Astrocyte (in vitro differentiated cells and primary cell): ENCODE measurements at regions not wholly inside any gene's neighbourhood (a gene's known extent, or its start where the extent isn't known, plus 50 kb on each side); places are given as distances from the start of the nearest gene placed in this dataset.

ENCODE experiments used
- DNase-seq: peaks from one replicate; pipeline ENCODE4 v3.0.0-alpha.2; 2010; ENCODE audit warnings: low read depth
- FAIRE-seq: peaks from 2 replicates; lab custom pipeline; 2011; peaks lifted over from hg19 to GRCh38; lab: Jason Lieb, UNC
- H2AFZ ChIP-seq: 2 replicates; pipeline ENCODE4 v1.6.0; 2012; ENCODE audit warnings: low read depth, low read length, inconsistent platforms
- H3K27ac ChIP-seq: 2 replicates; pipeline ENCODE4 v1.5.1; 2011; ENCODE audit warnings: low read depth, low read length, inconsistent platforms
- H3K27me3 ChIP-seq: 2 replicates; pipeline ENCODE4 v1.6.0; 2011; ENCODE audit warnings: low read length, inconsistent platforms; ENCODE audit not compliant: insufficient read depth
- H3K36me3 ChIP-seq: 2 replicates; pipeline ENCODE4 v1.5.1; 2011; ENCODE audit warnings: low read length, inconsistent platforms; ENCODE audit not compliant: insufficient read depth
- H3K4me1 ChIP-seq: 2 replicates; pipeline ENCODE4 v1.5.1; 2011; ENCODE audit warnings: low read length, inconsistent platforms; ENCODE audit not compliant: insufficient read depth
- H3K4me2 ChIP-seq: 2 replicates; pipeline ENCODE4 v1.6.0; 2012; ENCODE audit warnings: low read length, inconsistent platforms
- H3K4me3 ChIP-seq: 2 replicates; pipeline ENCODE4 v1.5.1; 2011; ENCODE audit warnings: low read depth, mild to moderate bottlenecking, low read length, inconsistent platforms; ENCODE audit not compliant: insufficient read depth
- H3K79me2 ChIP-seq: 2 replicates; pipeline ENCODE4 v1.6.0; 2012; ENCODE audit warnings: mild to moderate bottlenecking, low read length, inconsistent platforms; ENCODE audit not compliant: insufficient read depth
- H3K9ac ChIP-seq: 2 replicates; pipeline ENCODE4 v1.6.0; 2012; ENCODE audit warnings: mild to moderate bottlenecking, low read length, inconsistent platforms
- H3K9me3 ChIP-seq: 2 replicates; pipeline ENCODE4 v1.5.1; 2012; ENCODE audit warnings: low read depth, mild to moderate bottlenecking, low read length, inconsistent platforms; ENCODE audit not compliant: insufficient read depth
- H4K20me1 ChIP-seq: 2 replicates; pipeline ENCODE4 v1.6.0; 2012; ENCODE audit warnings: low read length, inconsistent platforms; ENCODE audit not compliant: insufficient read depth
- H3K27ac Mint-ChIP-seq: one replicate; pipeline ENCODE4 v1.8.0; 2021; ENCODE audit warnings: mild to moderate bottlenecking, mixed read lengths; ENCODE audit not compliant: unreplicated experiment
- H3K27me3 Mint-ChIP-seq: one replicate; pipeline ENCODE4 v1.8.0; 2021; ENCODE audit warnings: low read depth, mixed read lengths; ENCODE audit not compliant: unreplicated experiment
- H3K36me3 Mint-ChIP-seq: one replicate; pipeline ENCODE4 v1.8.0; 2021; ENCODE audit warnings: low read depth, mixed read lengths; ENCODE audit not compliant: unreplicated experiment
- H3K4me1 Mint-ChIP-seq: one replicate; pipeline ENCODE4 v1.8.0; 2021; ENCODE audit warnings: low read depth, mixed read lengths; ENCODE audit not compliant: unreplicated experiment
- H3K4me3 Mint-ChIP-seq: one replicate; pipeline ENCODE4 v1.8.0; 2021; ENCODE audit warnings: mild to moderate bottlenecking, moderate library complexity, mixed read lengths; ENCODE audit not compliant: unreplicated experiment
- H3K9me3 Mint-ChIP-seq: one replicate; pipeline ENCODE4 v1.8.0; 2021; ENCODE audit warnings: mild to moderate bottlenecking, mixed read lengths; ENCODE audit not compliant: unreplicated experiment
- EZH2 ChIP-seq: IDR thresholded peaks from 2 replicates; pipeline ENCODE4 v1.6.1; 2012; ENCODE audit warnings: mild to moderate bottlenecking, low read length, inconsistent platforms; ENCODE audit not compliant: insufficient read depth
- TF ChIP-seq, protein P1 (sequence below): IDR thresholded peaks from 2 replicates; pipeline ENCODE4 v1.5.1; 2011; ENCODE audit warnings: low read depth, mild to moderate bottlenecking, inconsistent platforms, low read length, moderate library complexity; ENCODE audit not compliant: insufficient read depth

DNA sequence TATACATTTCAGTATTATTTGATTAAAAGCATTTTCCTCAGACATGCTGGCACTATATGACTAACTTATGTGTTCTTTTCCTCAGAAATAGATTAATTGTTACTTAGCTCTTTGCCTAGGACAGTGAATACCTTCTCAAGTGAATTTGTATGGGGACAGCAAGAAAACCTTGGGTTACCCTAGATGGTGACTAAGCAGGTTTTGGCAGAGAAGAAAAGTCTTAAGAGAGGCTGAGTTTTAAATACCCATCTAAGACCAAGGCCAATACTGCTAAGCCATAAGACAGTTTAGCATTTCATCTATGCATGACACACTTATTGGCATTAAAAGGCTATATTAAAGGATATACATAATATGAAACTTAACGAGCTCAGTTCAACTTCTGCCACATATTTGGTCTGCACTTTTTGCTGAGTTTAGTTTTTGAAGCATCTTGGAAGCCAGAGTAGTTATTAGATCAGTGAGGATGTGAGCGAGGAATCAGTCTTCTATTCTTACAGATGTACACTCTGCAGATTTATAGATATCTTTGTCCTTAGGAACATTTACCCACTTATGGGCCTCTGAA lies 54.6 kb upstream of the FAM3C start:
- Histone ChIP-seq H2AFZ (no peak overlapping the region), H3K9ac (no peak overlapping the region), H3K9me3 (no peaks in the 10 kb centered on the region), H3K27ac (no peak overlapping the region), H3K4me2 (no peak overlapping the region), H3K79me2 (no peaks in the 10 kb centered on the region), H4K20me1 (no peaks in the 10 kb centered on the region), H3K4me1 (no peaks in the 10 kb centered on the region), H3K4me3 (no peak overlapping the region), H3K27me3 (no peaks in the 10 kb centered on the region), H3K36me3 (no peaks in the 10 kb centered on the region)
- H3K9me3 Mint-ChIP-seq: no peaks in the 10 kb centered on the region
- H3K27me3 Mint-ChIP-seq: no peaks in the 10 kb centered on the region
- H3K27ac Mint-ChIP-seq: no peak overlapping the region
- H3K4me3 Mint-ChIP-seq: no peak overlapping the region
- H3K4me1 Mint-ChIP-seq: no peaks in the 10 kb centered on the region
- FAIRE-seq (no peak), DNase-seq (no peak)
- TF ChIP-seq, protein P1, sequence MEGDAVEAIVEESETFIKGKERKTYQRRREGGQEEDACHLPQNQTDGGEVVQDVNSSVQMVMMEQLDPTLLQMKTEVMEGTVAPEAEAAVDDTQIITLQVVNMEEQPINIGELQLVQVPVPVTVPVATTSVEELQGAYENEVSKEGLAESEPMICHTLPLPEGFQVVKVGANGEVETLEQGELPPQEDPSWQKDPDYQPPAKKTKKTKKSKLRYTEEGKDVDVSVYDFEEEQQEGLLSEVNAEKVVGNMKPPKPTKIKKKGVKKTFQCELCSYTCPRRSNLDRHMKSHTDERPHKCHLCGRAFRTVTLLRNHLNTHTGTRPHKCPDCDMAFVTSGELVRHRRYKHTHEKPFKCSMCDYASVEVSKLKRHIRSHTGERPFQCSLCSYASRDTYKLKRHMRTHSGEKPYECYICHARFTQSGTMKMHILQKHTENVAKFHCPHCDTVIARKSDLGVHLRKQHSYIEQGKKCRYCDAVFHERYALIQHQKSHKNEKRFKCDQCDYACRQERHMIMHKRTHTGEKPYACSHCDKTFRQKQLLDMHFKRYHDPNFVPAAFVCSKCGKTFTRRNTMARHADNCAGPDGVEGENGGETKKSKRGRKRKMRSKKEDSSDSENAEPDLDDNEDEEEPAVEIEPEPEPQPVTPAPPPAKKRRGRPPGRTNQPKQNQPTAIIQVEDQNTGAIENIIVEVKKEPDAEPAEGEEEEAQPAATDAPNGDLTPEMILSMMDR: no peak
- no peak for TF ChIP-seq EZH2
- no peaks in the 10 kb centered on the region for H3K36me3 Mint-ChIP-seq

DNA sequence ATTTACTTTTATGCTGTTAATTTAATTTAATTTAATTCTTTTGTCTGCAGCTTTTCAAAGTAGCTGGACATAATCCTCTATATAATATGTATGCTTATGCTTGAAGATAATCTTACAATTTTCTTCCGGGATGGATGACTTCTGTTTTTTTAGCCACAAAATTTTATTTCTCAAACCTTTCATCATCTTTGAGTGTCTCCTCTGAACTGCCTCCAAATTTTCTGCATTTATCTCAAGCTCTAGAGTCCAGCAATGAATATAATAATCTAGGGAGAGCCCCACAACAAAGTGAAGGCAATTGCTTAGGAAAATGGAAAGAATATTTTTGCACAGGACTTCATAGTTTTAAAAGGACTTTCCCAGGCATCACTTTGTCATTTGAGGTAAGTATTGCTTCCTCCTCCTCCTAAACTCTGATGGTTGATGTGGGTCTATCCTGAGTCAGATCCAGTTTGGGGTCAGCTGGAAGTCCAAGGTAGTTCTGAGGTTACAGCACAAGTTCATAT lies 53.7 kb upstream of the FAM3C start:
- no peaks in the 10 kb centered on the region for H4K20me1 ChIP-seq
- H3K4me3 ChIP-seq: no peak overlapping the region
- no peaks in the 10 kb centered on the region for H3K9me3 ChIP-seq
- Mint-ChIP-seq H3K4me1 (no peaks in the 10 kb centered on the region), H3K27me3 (no peaks in the 10 kb centered on the region), H3K27ac (no peak overlapping the region), H3K36me3 (no peaks in the 10 kb centered on the region), H3K4me3 (no peak overlapping the region), H3K9me3 (no peaks in the 10 kb centered on the region)
- no peaks in the 10 kb centered on the region for H3K27me3 ChIP-seq
- no peak for FAIRE-seq
- TF ChIP-seq, protein P1: no peak
- TF ChIP-seq EZH2: no peak
- no peak overlapping the region for H3K4me2 ChIP-seq
- H3K4me1 ChIP-seq: no peaks in the 10 kb centered on the region
- DNase-seq: no peak
- no peak overlapping the region for H3K27ac ChIP-seq
- H2AFZ ChIP-seq: no peak overlapping the region
- H3K79me2 ChIP-seq: no peaks in the 10 kb centered on the region
- no peak overlapping the region for H3K9ac ChIP-seq
- H3K36me3 ChIP-seq: no peaks in the 10 kb centered on the region

DNA sequence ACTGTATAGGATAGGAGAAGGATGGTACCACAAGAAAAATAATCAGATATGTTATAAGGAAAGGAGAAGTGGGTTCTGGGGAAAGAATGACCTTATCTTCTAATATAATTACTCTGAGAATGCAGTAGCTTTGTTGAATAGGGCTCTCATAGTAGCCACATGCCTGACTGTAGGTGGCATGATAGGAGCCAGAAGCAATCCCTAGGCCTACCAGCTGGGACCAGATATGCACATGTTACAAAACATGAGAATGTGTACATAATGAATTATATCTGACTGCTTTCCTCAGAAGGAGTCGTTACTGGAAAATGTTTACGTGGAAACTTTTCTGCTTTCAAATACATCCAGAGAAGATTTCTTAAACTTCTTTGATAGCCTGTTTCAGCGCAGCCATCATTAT lies 53.2 kb upstream of the FAM3C start:
- no peak overlapping the region for H3K27ac Mint-ChIP-seq
- H3K4me3 Mint-ChIP-seq: no peak overlapping the region
- FAIRE-seq: no peak

More for the DNA sequence above, 53.2 kb upstream of the FAM3C start:
- Mint-ChIP-seq H3K36me3 (no peaks in the 10 kb centered on the region), H3K4me1 (no peaks in the 10 kb centered on the region), H3K9me3 (no peaks in the 10 kb centered on the region), H3K27me3 (no peaks in the 10 kb centered on the region)
- no peak for TF ChIP-seq EZH2
- TF ChIP-seq, protein P1: no peak
- no peak overlapping the region for H3K4me2 ChIP-seq
- no peak overlapping the region for H3K4me3 ChIP-seq
- H3K79me2 ChIP-seq: no peaks in the 10 kb centered on the region
- no peak overlapping the region for H3K9ac ChIP-seq
- no peaks in the 10 kb centered on the region for H3K4me1 ChIP-seq
- no peak overlapping the region for H2AFZ ChIP-seq
- no peak for DNase-seq
- H3K27ac ChIP-seq: no peak overlapping the region
- no peaks in the 10 kb centered on the region for H3K27me3 ChIP-seq
- no peaks in the 10 kb centered on the region for H3K36me3 ChIP-seq
- H4K20me1 ChIP-seq: no peaks in the 10 kb centered on the region
- H3K9me3 ChIP-seq: no peaks in the 10 kb centered on the region
